ENCODE measurements at regions not wholly inside any gene's neighbourhood (a gene's known extent, or its start where the extent isn't known, plus 50 kb on each side); places are given as distances from the start of the nearest gene placed in this dataset. TPM values are rescaled to one million over a fixed set of nuclear protein-coding genes. Genes with fewer than 3 reads are reported as not detected.
A peak's percentile ranks its signal among the peaks of the same experiment; 100 is the strongest.
"Not testable (repeated sequence)": the region's sequence is repeated elsewhere in the genome, so short reads cannot be mapped to it uniquely, and the experiment has no call there.

GRCh38 chr14:89468030-89468429 is 51.0 kb upstream of the FOXN3 start:
- H3K27me3 Mint-ChIP-seq; CTCF ChIA-PET; H2AFZ ChIP-seq (ENCODE audit: insufficient read depth, low read depth, low read length, poor library complexity, severe bottlenecking); H3K4me3 ChIP-seq (ENCODE audit: control extremely low read depth in 1 of 5, extremely low read depth in 1 of 5, insufficient read depth in 1 of 5, low read depth in 2 of 5, low read length in 4 of 5); H3K9ac ChIP-seq (ENCODE audit: low read length); H3K27ac Mint-ChIP-seq; H3K4me2 ChIP-seq (replicated peaks; ENCODE audit: low read depth, low read length, poor library complexity, severe bottlenecking); H3K4me3 Mint-ChIP-seq; H3K9me3 Mint-ChIP-seq (ENCODE audit: insufficient read depth); POLR2A ChIA-PET; intact Hi-C loops (cut with micrococcal nuclease); H3K27me3 ChIP-seq (replicated peaks in 1 of 4; ENCODE audit: control extremely low read depth in 1 of 4, control insufficient read depth in 3 of 4, insufficient read depth in 4 of 4, low read length in 3 of 4); H4K20me1 ChIP-seq (ENCODE audit: control insufficient read depth, insufficient read depth, low read length, poor library complexity, severe bottlenecking); ATAC-seq (ENCODE audit: low read depth); H3K27ac ChIP-seq (ENCODE audit: low read length in 2 of 2); H3K36me3 ChIP-seq (replicated peaks in 1 of 2; ENCODE audit: control extremely low read depth in 1 of 2, control insufficient read depth in 1 of 2, extremely low read depth in 1 of 2, insufficient read depth in 2 of 2, low read length in 1 of 2); DNase-seq: not testable (repeated sequence)
- 100% methylated on average over 2 of the region's 6 CpGs for WGBS (ENCODE audit: insufficient coverage)
- Histone ChIP-seq H3K79me2 (ENCODE audit: control insufficient read depth, insufficient read depth, low read length) (peaks cover 16% of the 10 kb centered on the region), H3K4me1 (ENCODE audit: control insufficient read depth in 2 of 2, insufficient read depth in 2 of 2, low read length in 2 of 2) (peaks cover 11 to 19% of the 10 kb centered on the region in 2 donors), H3K9me3 (ENCODE audit: control extremely low read depth in 1 of 3, control insufficient read depth in 2 of 3, insufficient read depth in 1 of 3, low read length in 2 of 3) (peaks cover 0 to 14% (median 6%) of the 10 kb centered on the region in 3 donors)
- peaks cover 44% of the 10 kb centered on the region for H3K4me1 Mint-ChIP-seq

DNA sequence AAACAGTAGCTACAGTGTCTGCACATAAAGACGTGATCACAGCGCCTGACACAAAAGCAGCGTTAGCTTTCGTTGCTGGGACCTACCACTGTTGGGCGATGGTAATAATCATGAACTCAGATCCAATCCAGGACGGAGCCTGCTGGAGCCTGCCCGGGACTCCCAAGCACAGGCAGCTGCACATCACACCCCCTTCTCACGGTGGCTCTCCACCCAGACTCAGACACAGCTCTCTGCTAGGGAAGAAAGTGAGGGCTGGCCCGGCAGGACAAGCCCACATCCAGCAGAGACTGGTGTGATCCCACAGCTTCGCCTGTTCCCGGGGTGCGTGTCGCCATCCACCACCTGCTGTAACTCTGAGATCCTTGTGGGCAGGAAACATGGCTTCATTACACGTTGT is 49.9 kb upstream of the FOXN3 start:
- Mint-ChIP-seq H3K4me1 (peaks cover 52% of the 10 kb centered on the region), H3K4me3 (no peak overlapping the region), H3K27me3 (no peaks in the 10 kb centered on the region), H3K27ac (no peak overlapping the region), H3K9me3 (ENCODE audit: insufficient read depth) (no peaks in the 10 kb centered on the region)
- ChIA-PET POLR2A (interaction anchor here (0.6 kb wide), 1 partner anchor 23 kb away, joined by 9 read pairs; no protein-coding TSS in a partner anchor), CTCF (no interaction called here)
- ATAC-seq (ENCODE audit: low read depth) (no peak), DNase-seq (no peak)
- no peaks in the 10 kb centered on the region for H4K20me1 ChIP-seq (ENCODE audit: control insufficient read depth, insufficient read depth, low read length, poor library complexity, severe bottlenecking)
- intact Hi-C loops (cut with micrococcal nuclease), result no loop called here
- H3K4me2 ChIP-seq (replicated peaks; ENCODE audit: low read depth, low read length, poor library complexity, severe bottlenecking), result peak overlapping the region; percentile 31
- H3K4me1 ChIP-seq (ENCODE audit: control insufficient read depth in 2 of 2, insufficient read depth in 2 of 2, low read length in 2 of 2), result peaks cover 18 to 30% of the 10 kb centered on the region in 2 donors
- H3K36me3 ChIP-seq (replicated peaks in 1 of 2; ENCODE audit: control extremely low read depth in 1 of 2, control insufficient read depth in 1 of 2, extremely low read depth in 1 of 2, insufficient read depth in 2 of 2, low read length in 1 of 2), result peaks cover 0 to 5% of the 10 kb centered on the region in 2 experiments
- H3K27ac ChIP-seq (ENCODE audit: low read length in 2 of 2), result peak overlapping the region; percentile 14 to 54
- no peak overlapping the region for H3K4me3 ChIP-seq (ENCODE audit: control extremely low read depth in 1 of 5, extremely low read depth in 1 of 5, insufficient read depth in 1 of 5, low read depth in 2 of 5, low read length in 4 of 5)
- H3K27me3 ChIP-seq (replicated peaks in 1 of 4; ENCODE audit: control extremely low read depth in 1 of 4, control insufficient read depth in 3 of 4, insufficient read depth in 4 of 4, low read length in 3 of 4), result no peaks in the 10 kb centered on the region
- H3K79me2 ChIP-seq (ENCODE audit: control insufficient read depth, insufficient read depth, low read length), result peaks cover 16% of the 10 kb centered on the region
- peaks cover 0 to 14% (median 6%) of the 10 kb centered on the region in 3 donors for H3K9me3 ChIP-seq (ENCODE audit: control extremely low read depth in 1 of 3, control insufficient read depth in 2 of 3, insufficient read depth in 1 of 3, low read length in 2 of 3)
- WGBS (ENCODE audit: insufficient coverage), result 95% methylated on average over 11 of the region's 14 CpGs
- TF ChIP-seq, protein P1, sequence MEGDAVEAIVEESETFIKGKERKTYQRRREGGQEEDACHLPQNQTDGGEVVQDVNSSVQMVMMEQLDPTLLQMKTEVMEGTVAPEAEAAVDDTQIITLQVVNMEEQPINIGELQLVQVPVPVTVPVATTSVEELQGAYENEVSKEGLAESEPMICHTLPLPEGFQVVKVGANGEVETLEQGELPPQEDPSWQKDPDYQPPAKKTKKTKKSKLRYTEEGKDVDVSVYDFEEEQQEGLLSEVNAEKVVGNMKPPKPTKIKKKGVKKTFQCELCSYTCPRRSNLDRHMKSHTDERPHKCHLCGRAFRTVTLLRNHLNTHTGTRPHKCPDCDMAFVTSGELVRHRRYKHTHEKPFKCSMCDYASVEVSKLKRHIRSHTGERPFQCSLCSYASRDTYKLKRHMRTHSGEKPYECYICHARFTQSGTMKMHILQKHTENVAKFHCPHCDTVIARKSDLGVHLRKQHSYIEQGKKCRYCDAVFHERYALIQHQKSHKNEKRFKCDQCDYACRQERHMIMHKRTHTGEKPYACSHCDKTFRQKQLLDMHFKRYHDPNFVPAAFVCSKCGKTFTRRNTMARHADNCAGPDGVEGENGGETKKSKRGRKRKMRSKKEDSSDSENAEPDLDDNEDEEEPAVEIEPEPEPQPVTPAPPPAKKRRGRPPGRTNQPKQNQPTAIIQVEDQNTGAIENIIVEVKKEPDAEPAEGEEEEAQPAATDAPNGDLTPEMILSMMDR (IDR thresholded peaks at IDR 0.05), result no peak
- TF ChIP-seq EZH2 (IDR thresholded peaks at IDR 0.05; ENCODE audit: borderline replicate concordance, insufficient read depth, low read depth, low read length, poor library complexity, severe bottlenecking), result no peak
- H3K9ac ChIP-seq (ENCODE audit: low read length), result no peak overlapping the region
- H2AFZ ChIP-seq (ENCODE audit: insufficient read depth, low read depth, low read length, poor library complexity, severe bottlenecking), result no peak overlapping the region

Small RNA genes lying in the stretch of these regions (small RNA-seq; reads per million reads assigned to genes)
- gene RF00019 (ENCODE audit: insufficient read length, low read depth, low replicate concordance) (not detected), gene RN7SKP107 (ENCODE audit: insufficient read length, low read depth, low replicate concordance) (not detected)

Measured in B cell (primary cell).